DLD1 (cell line): ENCODE measurements at regions not wholly inside any gene's neighbourhood (a gene's known extent, or its start where the extent isn't known, plus 50 kb on each side); places are given as distances from the start of the nearest gene placed in this dataset.
"Not testable (repeated sequence)": the region's sequence is repeated elsewhere in the genome, so short reads cannot be mapped to it uniquely, and the experiment has no call there.

Experiments
- in situ Hi-C: cut with HindIII; loops from 2 replicates; pipeline ENCODE4 v1.10.0; 2017; ENCODE audit warnings: low sequenced_read_pairs

DNA sequence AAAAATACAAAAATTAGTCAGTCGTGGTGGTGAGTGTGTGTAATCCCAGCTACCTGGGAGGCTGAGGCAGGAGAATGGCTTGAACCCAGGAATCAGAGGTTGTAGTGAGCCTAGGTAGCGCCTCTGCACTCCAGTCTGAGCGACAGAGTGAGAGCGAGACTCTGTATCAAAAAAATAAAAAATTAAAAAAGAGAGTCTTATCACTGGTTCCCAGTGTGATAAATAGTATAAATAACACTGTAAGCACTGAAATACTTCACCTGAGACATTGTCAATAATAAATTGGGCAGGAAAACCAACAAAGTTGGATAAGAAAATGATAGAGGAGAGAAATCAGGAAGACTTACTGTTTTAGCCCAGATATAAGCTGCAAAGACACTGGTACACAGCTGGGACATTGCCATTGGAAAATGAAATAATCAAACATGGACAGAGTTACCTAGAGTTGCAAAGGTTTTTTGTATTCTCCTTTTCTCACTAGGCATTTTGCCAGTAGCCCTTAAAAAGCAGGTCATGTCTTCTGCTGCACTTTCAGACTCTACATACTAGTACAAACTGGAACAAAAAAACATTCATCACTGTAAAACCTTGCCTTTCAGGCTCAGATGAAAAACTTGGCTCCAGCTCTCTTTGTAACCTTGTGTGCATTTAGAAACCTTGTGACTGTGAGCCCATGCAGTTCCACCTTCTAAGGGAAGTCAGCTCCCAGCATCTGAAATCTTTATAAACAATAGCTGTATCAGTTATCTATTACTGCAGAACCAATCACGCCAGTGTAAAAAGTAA lies 55.0 kb upstream of the PPP1R2C start:
- in situ Hi-C loops, result no loop called here

DNA sequence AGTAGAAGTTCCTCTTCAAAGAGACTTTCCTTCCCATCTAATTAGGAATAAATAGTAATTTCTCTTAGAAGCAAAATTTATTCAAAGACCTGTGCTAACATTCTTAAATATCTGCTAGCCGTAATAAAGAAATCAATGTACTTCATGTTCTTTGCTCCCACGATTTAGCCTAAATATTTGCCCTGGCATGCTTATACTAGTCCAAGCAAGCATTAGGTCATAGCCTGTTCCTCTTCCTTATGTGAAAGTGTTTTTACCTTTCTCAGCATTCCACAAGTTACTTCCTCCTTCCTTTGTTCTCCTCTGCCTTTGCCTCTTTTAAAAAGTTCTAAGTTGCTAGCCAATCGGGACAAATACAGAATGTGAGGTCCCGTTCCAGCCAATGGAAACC lies 55.6 kb upstream of the PPP1R2C start:
- in situ Hi-C loops, result not testable (repeated sequence)

DNA sequence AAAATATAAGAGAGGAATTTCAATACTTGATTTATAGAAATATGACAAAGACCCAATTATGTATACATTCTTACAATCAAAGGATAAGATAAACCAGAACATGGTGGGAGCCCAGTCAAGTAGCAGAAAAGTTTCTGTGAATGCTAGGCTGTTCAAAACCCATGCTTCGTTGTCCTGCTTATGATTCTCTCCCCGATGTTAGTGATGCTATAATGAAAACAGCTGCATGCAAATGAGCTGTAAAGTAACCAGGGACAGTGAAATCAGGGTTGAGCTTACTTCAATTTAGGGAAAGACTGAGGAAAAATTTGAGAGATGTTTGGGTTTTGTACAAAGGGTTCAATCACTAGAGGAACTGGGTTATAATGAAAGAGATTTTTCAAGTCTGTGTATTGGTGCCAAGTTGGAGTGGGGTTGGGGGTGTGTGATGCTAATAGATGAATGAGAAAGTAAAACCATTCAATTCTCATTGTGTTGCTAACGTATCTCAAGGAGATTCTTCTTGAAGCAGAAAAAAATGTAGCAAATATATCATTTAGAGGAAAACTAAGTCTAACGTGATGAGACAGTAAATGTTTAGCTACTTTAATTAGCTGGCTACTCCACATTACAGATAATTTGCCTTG lies 59.3 kb upstream of the PPP1R2C start:
- in situ Hi-C loops, result no loop called here

DNA sequence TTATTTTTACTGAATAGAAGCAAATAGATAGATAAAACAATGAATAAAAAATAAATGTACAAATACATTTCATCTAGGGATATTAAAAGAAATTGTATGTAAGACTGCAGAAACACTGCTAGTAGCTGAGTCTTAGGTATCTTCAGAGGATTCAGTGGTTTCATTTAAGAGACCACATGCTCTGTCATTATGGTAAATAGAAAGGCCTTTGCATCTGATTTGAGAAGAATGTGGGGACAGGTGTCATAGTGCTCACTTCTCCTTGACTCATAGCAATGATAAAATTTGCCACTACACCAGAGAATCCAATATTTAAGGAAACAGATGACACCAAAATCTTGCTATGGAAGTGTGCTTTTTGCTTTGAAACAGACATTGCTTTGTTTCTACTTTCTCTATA lies 59.8 kb upstream of the PPP1R2C start:
- in situ Hi-C loops, result no loop called here

DNA sequence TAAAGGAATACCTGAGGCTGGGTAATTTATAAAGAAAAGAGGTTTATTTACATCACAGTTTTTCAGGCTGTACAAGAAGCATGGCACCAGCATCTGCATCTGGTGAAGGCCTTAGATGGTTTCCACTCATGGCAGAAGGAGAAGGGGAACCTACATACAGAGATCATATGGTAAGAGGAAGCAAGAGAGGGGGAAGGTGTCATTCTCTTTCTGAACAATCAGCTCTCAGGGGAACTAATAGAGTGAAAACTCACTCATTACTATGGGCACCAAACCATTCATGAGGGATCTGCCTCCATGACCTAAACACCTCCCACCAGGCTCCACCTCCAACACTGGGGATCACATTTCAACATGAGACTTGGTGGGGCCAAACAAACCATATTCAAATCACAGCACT lies 61.7 kb upstream of the PPP1R2C start:
- in situ Hi-C loops, result no loop called here

DNA sequence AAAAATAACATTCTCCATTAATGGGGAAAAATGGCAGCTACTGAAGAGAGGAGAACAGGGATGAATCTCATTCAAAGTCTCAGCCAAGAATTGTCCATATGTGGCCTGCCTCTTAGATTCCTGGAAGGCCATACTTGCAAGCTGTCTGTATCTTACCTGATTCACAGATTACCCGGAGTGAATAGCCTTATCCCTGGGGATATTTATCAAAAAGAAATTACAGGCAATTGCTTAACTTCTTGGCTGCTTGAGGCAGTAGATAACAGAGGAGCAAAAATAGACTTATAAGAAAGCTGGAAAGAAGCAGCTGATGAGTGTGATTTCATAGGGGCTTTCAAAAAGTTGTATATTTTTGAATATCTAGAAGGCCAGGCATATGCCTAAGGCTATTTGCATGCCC lies 68.8 kb upstream of the PPP1R2C start:
- in situ Hi-C loops, result no loop called here

DNA sequence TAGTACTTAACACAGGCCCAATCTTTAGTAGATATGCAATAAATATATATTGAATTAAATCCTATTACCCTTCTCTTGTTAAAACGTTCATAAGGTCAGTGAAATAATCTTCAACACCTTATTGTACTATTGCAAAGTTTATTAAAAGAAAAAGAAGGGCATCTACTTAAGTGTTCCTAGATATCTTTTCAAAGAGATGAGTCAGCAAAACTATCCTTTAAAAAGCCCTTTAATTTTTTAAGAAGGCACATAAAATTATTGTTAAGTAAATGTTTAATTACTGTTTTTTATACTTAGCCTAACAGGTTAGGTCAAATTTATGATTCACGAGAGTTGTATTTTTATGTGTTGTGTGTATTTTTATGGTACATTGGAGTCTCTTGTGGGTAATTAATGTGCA lies 77.3 kb upstream of the PPP1R2C start:
- in situ Hi-C loops, result no loop called here

DNA sequence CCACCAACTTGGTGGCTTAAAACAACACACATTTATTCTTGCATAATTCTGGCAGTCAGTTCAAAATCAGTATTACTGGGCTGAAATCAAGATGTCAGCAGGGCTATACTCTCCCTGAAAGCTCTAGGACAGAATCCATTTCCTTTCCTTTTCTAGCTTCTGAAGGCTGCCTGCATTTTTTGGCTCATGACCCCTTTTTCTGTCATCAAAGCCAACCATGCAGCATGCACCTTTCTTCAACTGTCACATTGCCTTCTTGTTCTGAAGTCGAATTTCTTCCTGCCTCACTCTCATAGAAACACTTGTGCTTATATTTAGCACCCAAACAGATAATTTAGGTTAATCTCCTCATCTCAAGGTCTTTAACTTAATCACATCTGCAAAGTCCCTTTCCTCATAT lies 79.8 kb upstream of the PPP1R2C start:
- in situ Hi-C loops, result no loop called here

DNA sequence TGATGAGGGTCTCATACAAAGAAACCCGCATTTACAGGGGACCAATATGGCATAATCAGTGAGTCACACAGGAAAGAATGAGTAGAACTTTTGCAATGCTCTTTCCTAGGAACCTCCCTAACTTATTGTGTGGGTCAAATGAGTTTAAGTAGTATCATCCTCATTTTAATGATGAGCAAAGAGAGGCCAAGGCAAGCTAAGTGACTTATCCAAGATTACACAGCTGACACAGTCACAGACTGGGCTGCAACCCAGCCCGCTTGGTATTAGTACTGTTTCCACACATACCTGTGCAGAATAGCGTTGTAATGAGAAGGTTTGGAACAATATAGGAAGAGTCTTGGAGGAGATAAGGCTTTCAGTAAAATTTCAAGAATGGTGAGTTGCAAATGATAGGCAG lies 91.0 kb upstream of the PPP1R2C start:
- in situ Hi-C loops, result no loop called here

DNA sequence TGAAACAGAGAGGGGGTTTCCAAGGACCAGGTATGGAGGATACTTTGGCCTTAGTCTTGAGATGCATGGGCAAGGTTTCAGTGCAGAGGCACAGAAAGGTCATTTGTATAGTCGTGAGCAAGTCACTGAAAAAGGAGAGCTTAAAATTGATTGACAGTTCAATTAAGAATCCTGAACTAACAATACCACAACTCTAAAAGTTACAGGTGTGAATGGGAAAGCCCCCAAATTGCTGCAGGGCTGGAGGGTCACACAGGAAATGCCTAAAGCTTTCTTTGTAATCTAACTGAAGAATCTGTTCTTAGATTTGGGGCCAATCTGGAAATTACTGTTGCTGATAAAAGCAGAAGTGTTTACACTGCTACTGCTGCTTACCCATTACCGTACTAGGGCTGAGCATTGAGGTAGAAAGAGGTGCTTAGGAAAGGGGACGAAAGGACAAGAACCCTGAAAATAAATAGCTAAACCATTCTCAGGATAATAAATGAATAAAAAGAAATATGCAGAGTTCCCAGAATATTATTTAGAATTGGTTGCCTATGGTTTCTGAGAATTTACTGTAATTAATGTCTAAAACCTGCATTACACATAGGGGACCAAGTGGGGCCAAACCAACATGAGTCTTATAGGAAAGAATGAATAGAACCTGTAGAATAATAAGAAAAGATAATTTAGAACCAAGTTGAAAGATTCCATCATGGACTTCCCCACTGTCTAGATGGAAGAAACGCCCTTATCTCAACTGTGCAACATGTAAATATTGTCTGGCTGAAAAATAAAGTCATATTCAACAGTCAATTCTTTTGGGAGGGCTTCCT lies 91.9 kb upstream of the PPP1R2C start:
- in situ Hi-C loops, result no loop called here

DNA sequence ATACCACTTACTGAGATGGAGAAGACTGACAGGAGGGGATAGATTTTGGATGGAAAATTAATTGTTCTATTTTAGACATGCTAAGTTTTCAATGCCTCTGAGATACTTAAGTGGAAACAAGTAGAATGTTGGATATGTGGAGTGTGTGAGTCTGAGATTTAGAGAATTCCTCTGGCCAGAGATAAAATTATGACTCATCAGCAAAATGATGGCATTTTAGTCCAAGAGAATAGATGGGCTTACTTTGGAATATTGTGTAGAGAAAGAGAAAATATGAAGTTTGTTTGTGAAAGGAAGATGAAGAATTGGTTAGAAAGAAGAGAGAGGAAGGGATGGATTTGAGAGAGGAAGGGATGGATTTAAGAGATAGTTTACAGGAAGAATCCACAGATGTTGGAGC lies 108.6 kb upstream of the PPP1R2C start:
- in situ Hi-C loops, result no loop called here

DNA sequence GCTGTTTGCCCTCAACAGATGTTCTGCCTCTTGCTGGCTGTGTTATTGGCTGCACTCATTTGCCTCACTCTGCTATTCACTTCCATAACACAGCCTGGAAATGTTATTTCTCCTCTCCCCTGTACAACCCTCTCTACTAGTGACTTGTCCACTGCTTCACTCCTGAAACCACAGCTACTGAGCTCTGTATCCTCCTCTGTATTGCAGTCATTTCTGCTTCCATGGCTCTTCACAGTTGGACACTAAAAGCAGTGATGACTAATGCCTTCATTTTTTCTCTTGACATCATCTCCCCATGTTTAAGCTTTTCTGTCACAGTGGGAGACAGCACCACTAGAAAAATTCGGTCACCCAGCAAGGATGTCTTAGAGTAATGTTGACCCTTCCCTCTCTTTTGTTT lies 123.0 kb upstream of the PPP1R2C start:
- in situ Hi-C loops, result no loop called here

DNA sequence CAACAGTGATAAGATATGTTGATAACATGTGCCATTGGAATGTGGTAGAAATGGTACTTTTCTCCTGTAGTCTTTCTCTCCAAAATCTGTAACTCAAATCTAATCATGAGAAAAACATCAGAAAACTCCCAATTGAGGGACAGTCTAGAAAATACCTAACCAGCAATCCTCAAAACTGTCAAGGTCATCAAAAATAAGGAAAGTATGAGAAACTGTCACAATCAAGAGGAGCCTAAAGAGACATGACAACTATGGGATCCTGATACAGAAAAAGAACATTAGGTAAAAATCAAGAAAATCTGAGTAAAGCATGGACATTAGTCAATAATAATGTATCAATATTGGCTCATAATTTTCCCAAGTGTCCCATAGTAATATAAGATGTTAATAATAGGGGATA lies 124.5 kb upstream of the PPP1R2C start:
- in situ Hi-C loops, result no loop called here

DNA sequence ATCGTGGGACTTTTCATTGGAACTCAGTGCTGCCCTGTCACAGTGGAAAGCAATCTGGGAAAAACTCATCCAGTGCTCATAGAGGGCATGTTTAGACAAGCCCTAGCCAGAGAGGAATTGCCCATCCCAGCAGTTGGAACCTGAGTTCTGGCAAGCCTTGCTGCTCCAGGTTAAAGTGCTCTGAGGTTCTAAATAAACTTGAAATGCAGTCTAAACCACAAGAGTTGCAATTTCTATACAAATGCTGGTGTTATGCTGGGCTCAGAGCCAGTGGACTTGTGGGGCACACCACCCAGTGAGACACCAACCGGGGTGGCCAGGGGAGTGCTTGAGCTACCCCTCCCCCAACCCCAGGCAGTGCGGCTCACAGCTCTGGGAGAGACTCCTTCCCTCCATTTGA lies 142.8 kb upstream of the PPP1R2C start:
- in situ Hi-C loops, result no loop called here

DNA sequence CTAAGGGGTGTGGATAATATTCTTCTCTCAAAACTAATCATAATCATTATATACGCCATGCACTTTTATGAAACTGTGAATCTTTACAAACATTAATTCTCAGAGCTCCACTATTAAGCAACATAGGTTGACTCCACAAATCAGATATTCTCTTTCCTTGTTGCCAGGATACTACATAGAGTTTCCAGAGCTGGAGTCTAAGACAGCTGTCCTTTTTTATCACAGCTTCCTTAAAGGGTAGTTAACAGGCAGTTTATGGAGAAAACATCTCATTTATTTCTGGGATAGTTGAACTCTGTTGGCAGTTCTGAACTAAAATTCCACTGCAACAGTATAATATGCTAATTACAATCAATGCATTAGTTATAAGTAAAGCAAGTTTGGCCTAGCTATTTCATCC lies 152.1 kb upstream of the PPP1R2C start:
- in situ Hi-C loops, result no loop called here

DNA sequence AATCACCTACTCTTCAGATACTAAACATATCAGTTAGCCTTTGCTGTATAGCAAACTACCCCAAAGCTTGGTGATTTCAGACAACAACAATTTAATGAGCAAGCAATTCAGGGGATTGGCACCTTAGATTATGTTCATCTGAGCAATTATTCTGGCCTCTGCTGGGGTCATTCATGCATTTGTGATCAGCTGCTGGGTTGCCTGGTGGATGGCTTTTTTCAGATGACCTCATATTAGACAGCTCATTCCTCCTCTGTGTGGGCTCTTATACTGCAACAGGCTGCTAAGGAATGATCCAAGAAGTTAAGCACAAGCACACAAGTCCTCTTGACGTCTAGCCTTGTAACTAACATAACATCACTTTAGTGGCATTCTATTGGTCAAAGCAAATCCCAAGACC lies 153.0 kb upstream of the PPP1R2C start:
- in situ Hi-C loops, result no loop called here

DNA sequence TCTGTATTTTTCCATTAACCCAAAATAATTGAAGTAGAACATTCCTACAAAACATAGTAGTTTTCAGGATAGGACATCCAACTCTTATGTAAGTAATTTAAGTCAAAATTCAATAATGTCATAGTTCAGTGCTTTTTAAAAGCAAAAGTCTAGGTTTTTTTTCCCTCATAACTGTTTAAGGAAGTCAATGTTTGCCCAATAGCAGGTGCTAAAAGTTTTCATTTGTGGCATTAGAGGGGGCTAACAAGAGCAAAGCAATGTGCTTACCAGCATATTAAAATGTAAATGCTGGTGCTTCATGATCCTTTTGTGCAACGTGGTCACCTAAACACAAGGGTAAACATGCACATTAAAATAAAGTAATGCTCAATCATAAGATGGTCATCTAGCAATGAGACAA lies 155.2 kb upstream of the PPP1R2C start:
- in situ Hi-C loops, result no loop called here

DNA sequence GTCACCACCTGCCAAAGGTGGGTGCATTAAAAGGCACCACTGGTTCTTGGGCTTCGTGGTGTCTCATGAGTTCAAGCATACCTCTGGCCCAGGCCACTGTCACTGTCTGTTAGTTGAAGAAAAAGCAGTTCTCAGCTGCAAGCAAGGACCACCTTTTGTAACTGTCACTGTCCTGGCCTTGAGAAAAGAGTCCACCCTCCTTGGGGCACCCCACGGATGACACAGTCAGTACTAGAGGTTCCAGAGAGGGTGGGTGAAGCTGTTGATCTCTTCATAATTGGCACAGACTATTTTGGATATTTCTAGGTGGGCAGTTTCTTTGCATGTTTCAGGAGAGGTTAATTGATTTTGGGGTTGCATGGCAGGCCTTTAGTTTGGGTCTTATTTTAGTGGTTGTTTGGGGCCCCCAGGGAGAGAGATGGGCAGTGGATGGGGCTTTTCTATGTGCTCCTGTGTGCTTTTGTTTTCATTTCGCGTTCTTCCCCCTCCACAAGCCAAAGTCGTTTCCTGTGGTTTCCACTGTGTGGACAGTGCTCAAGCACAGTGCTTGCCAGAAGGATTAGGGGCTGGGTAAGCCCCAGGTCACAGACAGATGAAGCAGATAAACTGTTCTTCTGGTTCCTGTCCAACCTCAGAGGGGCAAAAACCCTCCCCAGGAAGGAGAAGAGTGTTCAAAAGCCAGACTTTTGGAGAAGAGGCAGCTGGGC lies 156.2 kb upstream of the PPP1R2C start:
- in situ Hi-C loops, result no loop called here

DNA sequence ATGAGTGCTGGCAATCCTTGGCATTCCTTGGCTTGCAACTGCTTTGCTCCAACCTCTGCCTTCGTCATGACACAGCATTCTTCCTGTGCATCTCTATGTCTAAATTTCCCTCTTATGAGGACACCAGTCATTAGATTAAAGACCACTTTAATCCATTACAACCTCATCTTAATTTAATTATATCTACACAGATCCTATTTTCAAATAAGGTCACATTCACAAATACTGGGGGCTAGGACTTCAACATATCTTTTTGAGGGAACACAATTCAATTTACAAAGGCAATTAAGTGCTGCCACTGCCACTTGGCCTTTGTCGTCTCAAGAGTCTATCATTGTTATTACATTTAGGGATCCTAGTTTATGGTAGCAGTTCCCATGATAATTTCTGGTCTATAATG lies 163.7 kb upstream of the PPP1R2C start:
- in situ Hi-C loops, result no loop called here

DNA sequence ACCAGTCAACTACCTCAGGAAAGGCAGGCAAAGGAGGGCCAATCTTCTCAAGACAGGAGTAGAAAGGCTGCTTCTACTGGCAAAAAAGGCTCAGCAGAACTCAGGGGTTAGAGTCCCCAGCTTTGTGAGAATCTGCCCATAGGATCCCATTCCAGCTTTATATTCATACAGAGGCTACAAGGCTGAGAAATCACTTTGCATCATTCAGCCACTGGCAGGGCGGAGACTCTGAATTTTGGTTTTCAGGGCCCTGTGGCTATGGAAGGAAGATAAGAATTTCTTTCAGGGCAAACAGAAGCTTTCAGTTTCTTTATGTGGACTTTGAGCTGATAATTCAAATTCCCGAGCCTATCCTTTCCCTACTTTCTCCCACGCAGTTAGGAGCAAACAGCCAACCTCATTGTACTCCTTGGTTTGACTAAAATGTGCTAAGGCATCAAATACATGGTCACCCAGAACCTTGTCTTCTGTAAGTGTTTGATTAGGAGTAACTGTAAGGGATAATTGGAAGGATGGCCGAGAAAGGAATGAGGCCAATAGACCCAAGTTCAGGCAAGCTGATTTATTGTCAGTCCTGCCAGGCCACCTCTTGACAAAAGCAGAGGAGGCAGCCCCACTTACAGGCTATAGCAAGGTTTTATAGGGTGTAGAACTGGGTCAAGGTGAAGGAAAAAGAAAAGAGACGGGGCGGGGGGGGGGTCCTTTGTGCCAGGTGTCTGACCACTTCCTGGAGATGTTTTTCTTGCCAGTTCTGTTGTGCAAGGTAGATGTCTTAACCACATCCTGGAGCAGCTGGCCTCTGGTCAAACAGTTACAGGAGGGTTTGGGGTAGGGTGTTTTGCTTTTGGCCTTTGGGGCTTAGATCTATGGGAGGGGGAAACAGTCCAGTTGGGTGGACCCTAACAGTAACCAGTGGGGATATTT lies 165.3 kb upstream of the PPP1R2C start:
- in situ Hi-C loops, result no loop called here
